HEK293T (cell line): ENCODE measurements at regions not wholly inside any gene's neighbourhood (a gene's known extent, or its start where the extent isn't known, plus 50 kb on each side); places are given as distances from the start of the nearest gene placed in this dataset.

Source experiments
- BHLHE40 ChIP-seq: fragments of 450-650 bp; IDR thresholded peaks from 2 replicates; pipeline ENCODE4 v1.6.1; 2016; ENCODE audit warnings: mild to moderate bottlenecking, moderate library complexity, borderline replicate concordance
- HDGF ChIP-seq: fragments of 450-650 bp; IDR thresholded peaks from 2 replicates; pipeline ENCODE4 v1.6.1; 2017; ENCODE audit warnings: antibody characterized with exemption, borderline replicate concordance
- NFRKB ChIP-seq: fragments of 450-650 bp; IDR thresholded peaks from 2 replicates; pipeline ENCODE4 v1.6.1; 2016; ENCODE audit warnings: mild to moderate bottlenecking, moderate library complexity
- PKNOX1 ChIP-seq: fragments of 450-650 bp; IDR thresholded peaks from 2 replicates; pipeline ENCODE4 v1.6.1; 2016
- TARDBP ChIP-seq: fragments of 450-650 bp; IDR thresholded peaks from 2 replicates; pipeline ENCODE4 v1.6.1; 2016

DNA sequence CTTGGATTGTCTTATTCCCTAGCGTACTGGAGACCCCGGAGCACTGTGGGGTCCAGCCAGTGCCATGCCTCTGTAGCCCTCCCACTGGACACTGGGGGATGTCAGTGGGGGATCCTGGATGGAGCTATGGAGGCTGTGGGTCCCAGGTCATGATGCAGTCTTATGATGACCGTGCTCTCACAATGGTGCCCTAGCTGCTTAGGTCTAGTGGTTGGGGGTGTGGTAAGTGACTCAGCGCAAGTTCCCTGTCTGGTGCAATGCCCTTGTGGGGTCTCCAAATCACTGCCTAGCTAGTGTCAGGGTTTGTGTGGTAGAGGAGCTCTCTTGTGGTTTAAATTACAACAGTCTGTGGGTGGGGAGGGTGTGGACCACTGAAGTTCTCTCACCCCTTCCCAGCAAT, 135.4 kb downstream of the CDC5L start:
- no peak for TF ChIP-seq BHLHE40
- TF ChIP-seq TARDBP: no peak
- no peak for TF ChIP-seq HDGF
- TF ChIP-seq NFRKB: no peak
- no peak for TF ChIP-seq PKNOX1
